Activated CD4-positive, alpha-beta T cell treated with anti-CD3 and anti-CD28 coated beads, Interleukin-2, amount 10 ng/mL, durations not matched to agents 24 days and 14 days (primary cell): ENCODE measurements at regions not wholly inside any gene's neighbourhood (a gene's known extent, or its start where the extent isn't known, plus 50 kb on each side); places are given as distances from the start of the nearest gene placed in this dataset.

Source experiments
- DNase-seq: peaks from one replicate; pipeline ENCODE4 v3.0.0; 2022
- H3K27ac Mint-ChIP-seq: one replicate; pipeline ENCODE4 v1.8.0; 2022; ENCODE audit warnings: mild to moderate bottlenecking, mixed read lengths
- H3K27me3 Mint-ChIP-seq: one replicate; pipeline ENCODE4 v1.8.0; 2022; ENCODE audit warnings: mixed read lengths
- H3K36me3 Mint-ChIP-seq: one replicate; pipeline ENCODE4 v1.8.0; 2022; ENCODE audit warnings: low read depth, mild to moderate bottlenecking, mixed read lengths
- H3K4me1 Mint-ChIP-seq: one replicate; pipeline ENCODE4 v1.8.0; 2021; ENCODE audit warnings: mixed read lengths
- H3K4me3 Mint-ChIP-seq: one replicate; pipeline ENCODE4 v1.8.0; 2022; ENCODE audit warnings: mild to moderate bottlenecking, moderate library complexity, mixed read lengths
- H3K9me3 Mint-ChIP-seq: one replicate; pipeline ENCODE4 v1.8.0; 2021; ENCODE audit warnings: mixed read lengths
- intact Hi-C: fragments of 100-400 bp; cut with micrococcal nuclease; formaldehyde crosslinking; loops from one replicate; pipeline ENCODE4 v1.15.1; 2023

DNA sequence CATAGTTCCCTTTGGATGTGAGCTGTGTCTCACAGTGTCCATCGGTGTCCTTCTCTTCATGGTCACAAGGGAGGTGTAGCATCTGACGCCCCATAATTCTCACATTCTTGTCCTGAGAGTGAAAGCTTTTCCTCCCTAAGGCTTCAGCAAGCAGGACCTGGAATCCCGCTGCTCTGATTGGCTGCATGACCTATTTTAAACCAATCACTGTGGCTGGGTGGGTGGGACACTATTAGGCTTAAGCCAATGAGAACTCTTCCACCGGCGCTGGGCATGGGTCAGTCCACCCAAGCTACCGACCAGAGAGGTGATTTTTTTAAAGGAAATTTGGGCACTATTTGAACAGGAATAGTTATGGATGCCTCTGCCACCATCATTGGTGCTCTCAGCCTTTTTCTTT is 385.9 kb downstream of the MFSD1 start:
- intact Hi-C loops, result no loop called here

DNA sequence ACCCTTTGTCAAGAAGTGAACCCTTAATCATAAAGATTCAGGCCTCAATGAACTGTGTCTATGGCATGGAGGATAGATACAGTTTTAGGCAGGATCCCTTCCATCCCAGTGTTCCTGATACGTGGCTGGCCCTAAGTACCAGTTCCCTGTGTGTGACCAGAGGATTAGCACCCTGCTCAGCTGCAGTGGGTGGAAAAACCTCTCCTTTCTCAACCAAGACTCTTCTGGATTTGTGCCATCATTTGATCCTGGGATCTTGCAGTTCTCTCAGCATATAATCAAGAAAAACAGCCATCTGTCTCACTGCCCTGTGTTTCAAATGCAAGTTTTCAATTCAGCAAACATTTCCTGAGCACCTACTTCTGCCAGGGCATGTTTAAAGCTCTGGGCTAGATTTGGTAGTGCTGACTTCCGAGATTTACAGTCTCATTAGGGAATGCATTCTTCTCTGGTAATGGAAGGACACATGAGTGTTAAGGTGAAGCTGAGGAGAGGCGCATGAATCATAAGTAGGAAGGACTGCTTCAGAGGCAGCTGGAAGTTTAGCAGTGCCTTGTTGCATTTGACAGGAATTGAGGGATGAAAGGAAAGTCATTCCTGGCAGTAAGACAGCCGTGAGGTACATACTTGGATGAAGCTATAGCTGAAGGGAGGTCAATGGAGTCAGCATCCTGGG is 388.3 kb downstream of the MFSD1 start:
- Mint-ChIP-seq H3K27me3 (no peaks in the 10 kb centered on the region), H3K27ac (no peak overlapping the region), H3K4me3 (no peak overlapping the region), H3K4me1 (no peaks in the 10 kb centered on the region), H3K9me3 (no peaks in the 10 kb centered on the region), H3K36me3 (no peaks in the 10 kb centered on the region)
- DNase-seq, result no peak
- intact Hi-C loops, result no loop called here

More for the DNA sequence above, 385.9 kb downstream of the MFSD1 start:
- DNase-seq, result no peak
- Mint-ChIP-seq H3K4me1 (no peaks in the 10 kb centered on the region), H3K36me3 (no peaks in the 10 kb centered on the region), H3K27me3 (no peaks in the 10 kb centered on the region), H3K4me3 (no peak overlapping the region), H3K27ac (no peak overlapping the region), H3K9me3 (no peaks in the 10 kb centered on the region)

DNA sequence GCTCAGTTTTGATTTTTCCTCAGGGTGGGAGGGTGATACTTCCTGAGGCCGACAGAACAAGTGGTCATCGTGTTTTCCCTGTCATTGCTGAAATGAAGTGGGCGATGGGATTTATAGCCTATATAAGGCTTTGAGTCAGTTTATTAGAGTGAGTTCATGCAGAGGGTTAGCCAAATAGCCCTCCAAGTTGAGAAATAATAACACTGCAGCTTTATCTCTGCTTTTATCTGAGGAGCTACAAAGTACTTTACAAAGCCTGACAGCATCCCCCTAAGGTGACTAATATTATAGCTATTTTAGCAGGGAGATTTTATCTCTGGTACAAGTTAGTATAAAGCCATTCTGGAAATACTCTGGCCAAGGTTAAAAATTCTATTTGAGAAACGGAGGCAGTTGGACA is 389.6 kb downstream of the MFSD1 start:
- Mint-ChIP-seq H3K27ac (no peak overlapping the region), H3K36me3 (no peaks in the 10 kb centered on the region), H3K9me3 (no peaks in the 10 kb centered on the region), H3K27me3 (no peaks in the 10 kb centered on the region), H3K4me1 (no peaks in the 10 kb centered on the region), H3K4me3 (no peak overlapping the region)
- intact Hi-C loops, result no loop called here
- DNase-seq, result no peak

DNA sequence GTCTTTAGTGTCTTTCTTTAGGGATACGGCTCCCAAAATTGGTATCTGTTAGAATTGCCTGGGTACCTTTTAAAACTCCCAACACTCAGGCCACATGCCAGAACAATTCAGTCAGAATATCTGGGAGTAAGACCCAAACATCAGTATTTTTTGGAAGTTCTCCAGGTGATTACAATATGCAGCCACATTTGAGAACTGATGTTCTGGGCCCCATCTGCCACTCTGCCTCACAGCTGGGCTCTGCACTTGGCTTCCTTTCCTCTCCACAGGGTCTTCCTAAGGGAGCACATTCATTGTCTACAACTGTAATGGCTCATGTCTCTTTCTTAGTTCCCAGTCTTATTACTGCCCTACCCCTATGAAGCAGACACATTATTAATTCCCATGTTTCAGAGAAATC is 394.5 kb downstream of the MFSD1 start:
- DNase-seq, result no peak
- intact Hi-C loops, result no loop called here
- Mint-ChIP-seq H3K4me1 (no peaks in the 10 kb centered on the region), H3K4me3 (no peak overlapping the region), H3K27me3 (no peaks in the 10 kb centered on the region), H3K27ac (no peak overlapping the region), H3K36me3 (no peaks in the 10 kb centered on the region), H3K9me3 (no peaks in the 10 kb centered on the region)

DNA sequence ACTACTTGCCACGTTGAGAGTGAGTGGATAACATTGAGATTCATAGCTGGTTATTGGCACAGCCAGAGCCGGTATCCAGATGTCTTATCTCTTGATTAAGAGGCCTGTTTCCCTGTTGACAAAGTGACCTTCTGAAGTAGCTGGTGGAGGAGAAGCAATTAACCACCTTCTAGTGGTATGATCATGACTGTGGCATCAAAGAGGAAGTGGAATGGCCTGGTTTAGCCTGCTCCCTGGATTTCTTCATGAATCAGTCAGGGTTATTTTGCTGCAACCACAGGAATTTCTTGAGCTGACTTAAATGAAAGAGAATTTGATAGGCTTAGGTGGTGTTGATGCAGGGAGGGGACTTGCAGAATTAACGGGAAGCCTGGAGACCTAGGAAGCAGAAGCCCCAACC is 398.3 kb downstream of the MFSD1 start:
- no peak overlapping the region for H3K4me3 Mint-ChIP-seq
- H3K4me1 Mint-ChIP-seq, result no peaks in the 10 kb centered on the region
- intact Hi-C loops, result no loop called here
- DNase-seq, result no peak
- no peaks in the 10 kb centered on the region for H3K36me3 Mint-ChIP-seq
- H3K27ac Mint-ChIP-seq, result no peak overlapping the region
- no peaks in the 10 kb centered on the region for H3K9me3 Mint-ChIP-seq
- no peaks in the 10 kb centered on the region for H3K27me3 Mint-ChIP-seq

DNA sequence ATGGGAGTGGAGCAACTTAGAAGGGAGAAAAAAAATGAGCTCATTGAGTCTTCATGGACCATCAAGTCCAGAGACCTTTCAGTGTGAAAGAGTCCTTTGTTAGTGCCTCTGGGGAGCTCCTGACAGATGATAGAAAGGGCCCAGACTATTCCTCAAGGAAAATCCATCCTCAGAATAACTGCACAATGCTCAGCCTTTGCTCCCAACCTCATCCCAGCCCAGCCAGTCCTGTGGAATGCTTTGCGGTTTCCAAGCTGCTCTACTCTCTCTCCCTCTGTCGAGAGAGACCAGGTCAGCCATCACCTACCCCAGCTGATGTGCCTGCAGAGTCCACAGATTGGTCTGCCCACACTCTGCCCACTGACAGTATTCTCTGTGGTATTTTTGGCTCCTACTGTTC is 406.2 kb downstream of the MFSD1 start:
- no peak overlapping the region for H3K27ac Mint-ChIP-seq
- H3K9me3 Mint-ChIP-seq, result peaks cover 5% of the 10 kb centered on the region
- no peak for DNase-seq
- no peaks in the 10 kb centered on the region for H3K36me3 Mint-ChIP-seq
- no peaks in the 10 kb centered on the region for H3K4me1 Mint-ChIP-seq
- H3K27me3 Mint-ChIP-seq, result no peaks in the 10 kb centered on the region
- H3K4me3 Mint-ChIP-seq, result no peak overlapping the region
- intact Hi-C loops, result no loop called here

DNA sequence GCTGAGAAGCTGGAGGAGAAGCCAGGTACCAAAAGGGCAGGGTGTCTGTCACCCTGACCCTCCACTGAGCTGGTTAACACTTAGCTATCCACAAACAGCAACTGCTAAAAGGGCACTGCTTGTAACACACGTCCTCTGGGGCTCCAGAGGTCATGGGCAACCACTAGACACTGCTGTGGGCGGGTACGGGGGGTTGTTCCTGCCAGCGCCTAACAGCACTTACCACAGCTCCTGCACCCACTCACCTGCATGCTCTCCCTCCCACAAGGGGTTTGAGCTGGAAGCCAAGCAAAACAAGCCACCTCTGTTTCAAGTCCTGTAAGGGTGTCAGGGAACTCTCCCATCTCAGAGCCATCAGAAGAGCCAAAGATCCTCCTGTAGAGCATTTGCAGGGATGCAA is 407.6 kb downstream of the MFSD1 start:
- peaks cover 5% of the 10 kb centered on the region for H3K9me3 Mint-ChIP-seq
- no peak overlapping the region for H3K27ac Mint-ChIP-seq
- no peaks in the 10 kb centered on the region for H3K4me1 Mint-ChIP-seq
- intact Hi-C loops, result no loop called here
- no peak overlapping the region for H3K4me3 Mint-ChIP-seq
- H3K27me3 Mint-ChIP-seq, result no peaks in the 10 kb centered on the region
- H3K36me3 Mint-ChIP-seq, result no peaks in the 10 kb centered on the region
- no peak for DNase-seq

DNA sequence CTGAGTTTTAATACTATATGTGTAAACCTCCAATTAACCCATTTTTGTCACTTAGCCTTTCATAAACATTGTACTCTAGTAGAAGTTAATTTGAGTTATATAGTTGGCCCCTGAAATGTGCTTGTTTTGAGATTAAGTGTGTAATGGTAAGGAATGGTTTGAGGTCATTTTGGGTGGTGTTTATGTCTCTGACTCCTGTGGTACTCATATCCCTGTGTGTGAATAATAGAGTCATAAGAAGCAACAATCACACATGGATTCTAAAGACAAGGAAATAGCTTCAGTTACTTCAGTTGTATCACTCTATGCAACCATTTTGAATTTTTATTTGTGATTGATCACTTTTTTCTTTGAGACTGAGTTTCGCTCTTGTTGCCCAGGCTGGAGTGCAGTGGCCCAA is 408.5 kb downstream of the MFSD1 start:
- Mint-ChIP-seq H3K27ac (no peak overlapping the region), H3K36me3 (no peaks in the 10 kb centered on the region), H3K9me3 (peaks cover 5% of the 10 kb centered on the region), H3K27me3 (no peaks in the 10 kb centered on the region), H3K4me3 (no peak overlapping the region), H3K4me1 (no peaks in the 10 kb centered on the region)
- DNase-seq, result no peak
- intact Hi-C loops, result no loop called here

DNA sequence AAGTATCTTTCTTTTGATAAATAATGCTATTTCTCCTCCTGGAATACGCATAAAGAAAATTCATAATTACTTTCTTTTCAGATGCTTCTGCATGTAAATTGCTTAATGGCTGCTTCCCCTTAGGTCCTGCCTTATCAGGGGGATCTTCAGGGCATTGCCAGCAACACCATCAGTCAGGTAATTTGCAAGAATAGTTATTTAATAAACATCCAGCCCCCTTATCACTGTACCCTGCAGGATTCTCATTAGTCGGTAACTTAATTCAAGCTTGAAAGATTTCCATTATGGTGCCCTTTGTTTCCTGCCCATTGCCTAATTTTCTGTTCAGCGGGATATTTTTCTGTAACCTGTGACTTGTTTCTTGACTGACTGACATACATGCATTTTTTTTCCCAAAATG is 414.5 kb downstream of the MFSD1 start:
- Mint-ChIP-seq H3K27ac (no peak overlapping the region), H3K27me3 (no peaks in the 10 kb centered on the region), H3K4me1 (no peaks in the 10 kb centered on the region), H3K4me3 (no peak overlapping the region), H3K9me3 (no peaks in the 10 kb centered on the region), H3K36me3 (no peaks in the 10 kb centered on the region)
- no peak for DNase-seq
- intact Hi-C loops, result no loop called here

DNA sequence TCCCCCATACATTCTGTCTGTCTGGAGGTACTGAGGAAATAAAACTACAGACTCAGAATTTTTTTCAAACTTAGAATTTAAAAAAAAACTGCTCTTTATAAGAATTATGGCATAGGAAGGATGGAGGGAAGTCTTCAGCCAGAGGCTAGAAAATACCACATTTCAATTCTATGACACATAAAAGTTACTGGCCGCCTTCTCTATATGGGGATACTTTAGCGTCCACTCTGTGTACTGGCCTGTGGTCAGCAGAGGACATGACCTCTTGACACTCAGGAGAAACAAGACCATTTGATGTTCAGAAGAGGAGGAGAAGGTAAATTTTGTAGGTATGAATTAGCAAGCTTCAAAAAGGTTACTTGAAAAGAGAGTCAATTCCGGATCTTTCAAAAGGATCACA is 417.4 kb downstream of the MFSD1 start:
- no peaks in the 10 kb centered on the region for H3K4me1 Mint-ChIP-seq
- DNase-seq, result no peak
- H3K9me3 Mint-ChIP-seq, result no peaks in the 10 kb centered on the region
- H3K36me3 Mint-ChIP-seq, result no peaks in the 10 kb centered on the region
- intact Hi-C loops, result no loop called here
- H3K4me3 Mint-ChIP-seq, result no peak overlapping the region
- no peak overlapping the region for H3K27ac Mint-ChIP-seq
- H3K27me3 Mint-ChIP-seq, result no peaks in the 10 kb centered on the region

DNA sequence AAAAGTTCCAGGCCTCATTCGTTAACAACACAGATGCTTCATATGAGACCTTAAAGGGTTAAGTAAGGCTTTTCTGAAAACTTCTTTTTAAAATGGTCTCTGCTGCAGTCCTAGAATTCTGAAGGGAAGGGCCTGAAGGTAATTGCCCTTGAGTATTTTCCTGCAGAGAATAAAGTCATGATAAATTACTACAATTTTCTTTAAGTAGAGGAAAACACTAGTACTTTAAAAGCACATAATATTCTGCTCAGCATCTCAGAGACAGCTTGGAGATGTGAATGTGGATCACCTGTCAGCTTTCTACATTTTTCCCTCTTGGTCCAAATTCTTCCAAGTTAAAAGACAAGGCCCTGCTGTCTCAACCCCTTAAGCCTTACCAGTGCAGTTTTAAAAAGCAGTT is 419.5 kb downstream of the MFSD1 start:
- H3K36me3 Mint-ChIP-seq, result no peaks in the 10 kb centered on the region
- intact Hi-C loops, result no loop called here
- no peaks in the 10 kb centered on the region for H3K9me3 Mint-ChIP-seq
- no peak overlapping the region for H3K4me3 Mint-ChIP-seq
- no peaks in the 10 kb centered on the region for H3K4me1 Mint-ChIP-seq
- no peaks in the 10 kb centered on the region for H3K27me3 Mint-ChIP-seq
- H3K27ac Mint-ChIP-seq, result no peak overlapping the region
- no peak for DNase-seq

DNA sequence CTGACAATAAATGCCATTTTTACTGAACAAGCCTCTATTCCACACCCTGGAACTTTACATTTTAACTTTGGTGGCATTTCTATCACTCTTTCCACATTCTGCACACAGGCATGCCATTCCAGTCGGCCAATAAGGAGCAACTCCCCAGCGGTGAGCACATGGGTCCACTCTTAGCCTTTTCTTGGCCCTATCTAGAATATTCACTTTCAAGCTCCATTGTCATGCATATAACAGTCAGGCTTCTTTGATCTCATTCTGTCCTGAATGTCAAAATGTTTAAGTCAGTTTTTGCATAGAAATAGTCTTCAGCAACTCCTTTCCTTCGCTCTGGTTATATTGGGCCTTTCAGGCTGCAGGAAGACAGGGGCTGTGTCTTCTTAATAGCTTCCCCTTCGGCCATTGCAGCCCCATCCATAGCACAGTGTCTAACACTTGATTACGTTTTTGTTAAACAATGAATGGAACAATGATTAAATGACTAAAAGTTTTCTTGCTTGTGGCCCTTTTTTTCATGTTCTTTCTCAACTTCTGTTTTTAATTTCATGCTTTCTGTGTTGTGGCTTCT is 427.3 kb downstream of the MFSD1 start:
- H3K9me3 Mint-ChIP-seq, result peaks cover 4% of the 10 kb centered on the region
- DNase-seq, result no peak
- H3K27ac Mint-ChIP-seq, result no peak overlapping the region
- H3K27me3 Mint-ChIP-seq, result no peaks in the 10 kb centered on the region
- intact Hi-C loops, result no loop called here
- H3K4me1 Mint-ChIP-seq, result no peaks in the 10 kb centered on the region
- no peaks in the 10 kb centered on the region for H3K36me3 Mint-ChIP-seq
- H3K4me3 Mint-ChIP-seq, result no peak overlapping the region

DNA sequence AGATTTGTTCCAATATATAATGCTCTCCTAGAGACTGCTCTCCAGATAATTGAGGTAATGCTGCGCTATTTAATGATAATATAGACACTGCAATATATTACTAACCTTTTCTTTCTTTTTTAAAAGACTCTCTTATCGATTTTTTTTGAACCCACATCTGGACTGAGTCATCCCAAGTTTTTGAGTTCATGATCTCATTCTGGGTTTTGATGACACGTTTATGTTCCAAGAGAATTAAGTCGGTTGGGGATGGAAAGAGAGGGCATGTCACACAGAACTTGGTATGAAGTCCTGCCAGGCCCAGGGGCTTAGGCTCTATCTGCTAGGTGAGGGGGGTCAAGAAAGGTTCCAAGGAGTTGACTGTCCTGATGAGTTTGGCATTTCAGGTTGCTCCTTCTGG is 431.1 kb downstream of the MFSD1 start:
- Mint-ChIP-seq H3K36me3 (no peaks in the 10 kb centered on the region), H3K4me1 (no peaks in the 10 kb centered on the region), H3K27ac (no peak overlapping the region), H3K4me3 (no peak overlapping the region), H3K9me3 (peaks cover 4% of the 10 kb centered on the region), H3K27me3 (no peaks in the 10 kb centered on the region)
- intact Hi-C loops, result no loop called here
- DNase-seq, result no peak

DNA sequence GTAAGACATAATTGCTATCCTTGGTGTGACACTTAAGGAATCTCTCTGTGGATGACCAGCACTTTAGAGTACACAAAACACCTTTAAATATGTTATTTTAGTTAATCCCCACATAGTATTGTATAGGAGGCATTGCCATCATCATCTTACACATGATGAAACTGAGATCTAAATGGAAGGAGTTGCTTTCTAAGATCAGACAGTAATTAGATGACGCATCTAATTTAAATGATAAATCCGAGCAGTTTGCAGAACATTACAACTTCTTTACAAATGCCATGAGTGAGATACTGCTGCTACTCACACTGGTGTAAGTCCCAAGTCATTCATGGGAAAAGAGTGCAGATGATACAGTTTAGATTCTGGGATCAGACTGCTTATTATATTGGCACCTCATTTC is 431.9 kb downstream of the MFSD1 start:
- Mint-ChIP-seq H3K27me3 (no peaks in the 10 kb centered on the region), H3K27ac (no peak overlapping the region), H3K4me1 (no peaks in the 10 kb centered on the region), H3K4me3 (no peak overlapping the region), H3K36me3 (no peaks in the 10 kb centered on the region), H3K9me3 (peaks cover 4% of the 10 kb centered on the region)
- DNase-seq, result no peak
- intact Hi-C loops, result no loop called here

DNA sequence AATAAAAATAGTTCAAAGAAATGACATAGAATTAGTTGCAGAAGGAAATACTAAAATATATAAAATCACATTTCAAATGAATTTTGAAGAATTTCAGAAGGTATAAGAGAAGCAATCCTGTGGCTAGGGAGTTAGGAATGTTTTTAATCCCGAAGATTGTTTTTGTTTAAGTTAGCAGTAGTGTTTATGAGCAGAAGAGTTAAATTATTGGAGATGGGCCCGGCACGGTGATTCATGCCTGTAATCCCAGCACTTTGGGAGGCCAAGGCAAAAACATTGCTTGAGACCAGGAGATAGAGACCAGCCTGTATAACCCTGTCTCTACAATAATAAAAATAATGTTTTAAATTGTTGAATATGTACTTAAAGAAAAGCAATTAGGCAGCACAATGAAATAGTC is 432.5 kb downstream of the MFSD1 start:
- Mint-ChIP-seq H3K9me3 (peaks cover 4% of the 10 kb centered on the region), H3K36me3 (no peaks in the 10 kb centered on the region), H3K4me1 (no peaks in the 10 kb centered on the region), H3K27me3 (no peaks in the 10 kb centered on the region), H3K27ac (no peak overlapping the region), H3K4me3 (no peak overlapping the region)
- intact Hi-C loops, result no loop called here
- DNase-seq, result no peak
